HL-60 (cell line): ENCODE measurements at regions not wholly inside any gene's neighbourhood (a gene's known extent, or its start where the extent isn't known, plus 50 kb on each side); places are given as distances from the start of the nearest gene placed in this dataset.

Experiments
- CTCF ChIP-seq: IDR thresholded peaks from one replicate; pipeline ENCODE4 v1.5.1; 2011; ENCODE audit warnings: low read length, control low read depth, inconsistent platforms; ENCODE audit not compliant: insufficient read depth
- GABPA ChIP-seq: IDR thresholded peaks from 2 replicates; pipeline ENCODE4 v1.6.1; 2012; ENCODE audit warnings: low read depth
- POLR2AphosphoS5 ChIP-seq: IDR thresholded peaks from 2 replicates; pipeline ENCODE4 v1.6.1; 2012; ENCODE audit warnings: low read depth
- REST ChIP-seq: IDR thresholded peaks from 2 replicates; pipeline ENCODE4 v1.6.1; 2012; ENCODE audit warnings: low read depth; ENCODE audit not compliant: insufficient replicate concordance
- SPI1 ChIP-seq: IDR thresholded peaks from 2 replicates; pipeline ENCODE4 v1.6.1; 2012; ENCODE audit warnings: low read depth, mild to moderate bottlenecking, borderline replicate concordance

DNA sequence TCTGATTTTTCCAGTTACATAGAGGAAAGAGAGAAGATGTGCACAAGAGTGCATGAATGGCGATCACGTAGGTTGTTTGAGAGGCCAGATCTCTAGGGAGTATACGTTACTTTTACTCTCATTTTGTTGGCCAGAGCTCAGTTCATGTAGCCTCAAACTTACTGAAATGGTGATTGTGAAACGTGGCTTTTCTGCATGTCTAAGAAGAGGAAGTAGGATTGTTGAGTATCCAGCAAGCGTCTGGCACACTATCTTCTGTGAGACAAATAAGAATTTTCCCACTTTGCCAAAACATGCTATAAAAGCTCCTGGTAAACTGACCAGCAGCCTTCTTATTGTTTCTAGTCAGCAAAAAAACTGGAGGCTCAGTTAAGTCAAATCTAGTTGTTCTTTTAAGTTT, 264.5 kb upstream of the EMCN start:
- TF ChIP-seq CTCF: no peak
- TF ChIP-seq POLR2AphosphoS5: no peak
- TF ChIP-seq REST: no peak
- TF ChIP-seq SPI1: peak; percentile 88
- no peak for TF ChIP-seq GABPA
